Colonic mucosa (tissue), 4 donors: ENCODE measurements at regions not wholly inside any gene's neighbourhood (a gene's known extent, or its start where the extent isn't known, plus 50 kb on each side); places are given as distances from the start of the nearest gene placed in this dataset.

Experiments used
- DNase-seq: peaks from one replicate; pipeline ENCODE4 v3.0.0-alpha.2; 2020
- H3K27ac ChIP-seq: fragments of 200-600 bp; one replicate; pipeline ENCODE4 v1.8.0; 2021
- H3K27me3 ChIP-seq: fragments of 200-600 bp; one replicate; pipeline ENCODE4 v1.8.0; 2021
- H3K36me3 ChIP-seq: fragments of 200-600 bp; one replicate; pipeline ENCODE4 v1.8.0; 2021
- H3K4me1 ChIP-seq: fragments of 200-600 bp; one replicate; pipeline ENCODE4 v1.8.0; 2021; ENCODE audit warnings: mild to moderate bottlenecking
- H3K4me3 ChIP-seq: fragments of 200-600 bp; one replicate; pipeline ENCODE4 v1.8.0; 2021
- H3K9ac ChIP-seq, 2 donors: one replicate each; pipeline ENCODE4 v1.7.0; 2013; ENCODE audit warnings: control low read depth in 2 of 2, low read depth in 2 of 2, low read length in 2 of 2
- H3K9me3 ChIP-seq: fragments of 200-600 bp; one replicate; pipeline ENCODE4 v1.8.0; 2021
- CTCF ChIP-seq: fragments of 200-600 bp; IDR thresholded peaks from one replicate; pipeline ENCODE4 v1.8.0; 2022; ENCODE audit warnings: antibody characterized with exemption, mild to moderate bottlenecking
- intact Hi-C: fragments of 100-400 bp; cut with DNase I; formaldehyde crosslinking; loops from one replicate; pipeline ENCODE4 v1.14.1; 2022
- donor health status: healthy.
- donor health status: DM: no; HTN: no; CAD: no.
- donor health status: DM: no; HTN: no; CAD: no.

GRCh38 chr21:35127851-35128250, 78.7 kb upstream of the RUNX1 start:
- Histone ChIP-seq H3K27me3 (no peaks in the 10 kb centered on the region), H3K9ac (no peak overlapping the region), H3K36me3 (no peaks in the 10 kb centered on the region), H3K4me1 (no peaks in the 10 kb centered on the region), H3K4me3 (no peak overlapping the region), H3K27ac (no peak overlapping the region), H3K9me3 (no peaks in the 10 kb centered on the region)
- no peak for TF ChIP-seq CTCF
- intact Hi-C loops, result no loop called here
- no peak for DNase-seq

GRCh38 chr21:35127026-35127425, 77.9 kb upstream of the RUNX1 start:
- intact Hi-C loops, result no loop called here
- Histone ChIP-seq H3K36me3 (no peaks in the 10 kb centered on the region), H3K9ac (no peak overlapping the region), H3K4me1 (no peaks in the 10 kb centered on the region), H3K27ac (no peak overlapping the region), H3K4me3 (no peak overlapping the region), H3K27me3 (no peaks in the 10 kb centered on the region), H3K9me3 (no peaks in the 10 kb centered on the region)
- no peak for TF ChIP-seq CTCF
- DNase-seq, result no peak

- Histone ChIP-seq H3K4me1 (no peaks in the 10 kb centered on the region), H3K36me3 (no peaks in the 10 kb centered on the region), H3K9ac (no peak overlapping the region), H3K9me3 (no peaks in the 10 kb centered on the region), H3K4me3 (no peak overlapping the region), H3K27ac (no peak overlapping the region), H3K27me3 (no peaks in the 10 kb centered on the region)
- no peak for TF ChIP-seq CTCF
- intact Hi-C loops, result no loop called here
- DNase-seq, result no peak
Observed at GRCh38 chr21:35120631-35121180, 71.6 kb upstream of the RUNX1 start.

GRCh38 chr21:35119501-35120047, 70.5 kb upstream of the RUNX1 start:
- Histone ChIP-seq H3K9me3 (no peaks in the 10 kb centered on the region), H3K27me3 (no peaks in the 10 kb centered on the region), H3K9ac (no peak overlapping the region), H3K4me1 (no peaks in the 10 kb centered on the region), H3K27ac (no peak overlapping the region), H3K36me3 (no peaks in the 10 kb centered on the region), H3K4me3 (no peak overlapping the region)
- no peak for DNase-seq
- intact Hi-C loops, result no loop called here
- no peak for TF ChIP-seq CTCF

GRCh38 chr21:35116777-35117176, 67.7 kb upstream of the RUNX1 start:
- Histone ChIP-seq H3K9ac (no peak overlapping the region), H3K4me3 (no peak overlapping the region), H3K36me3 (no peaks in the 10 kb centered on the region), H3K4me1 (no peaks in the 10 kb centered on the region), H3K27ac (no peak overlapping the region), H3K9me3 (no peaks in the 10 kb centered on the region), H3K27me3 (no peaks in the 10 kb centered on the region)
- intact Hi-C loops, result no loop called here
- no peak for DNase-seq
- TF ChIP-seq CTCF, result no peak
